ENCODE measurements at regions not wholly inside any gene's neighbourhood (a gene's known extent, or its start where the extent isn't known, plus 50 kb on each side); places are given as distances from the start of the nearest gene placed in this dataset.

DNA sequence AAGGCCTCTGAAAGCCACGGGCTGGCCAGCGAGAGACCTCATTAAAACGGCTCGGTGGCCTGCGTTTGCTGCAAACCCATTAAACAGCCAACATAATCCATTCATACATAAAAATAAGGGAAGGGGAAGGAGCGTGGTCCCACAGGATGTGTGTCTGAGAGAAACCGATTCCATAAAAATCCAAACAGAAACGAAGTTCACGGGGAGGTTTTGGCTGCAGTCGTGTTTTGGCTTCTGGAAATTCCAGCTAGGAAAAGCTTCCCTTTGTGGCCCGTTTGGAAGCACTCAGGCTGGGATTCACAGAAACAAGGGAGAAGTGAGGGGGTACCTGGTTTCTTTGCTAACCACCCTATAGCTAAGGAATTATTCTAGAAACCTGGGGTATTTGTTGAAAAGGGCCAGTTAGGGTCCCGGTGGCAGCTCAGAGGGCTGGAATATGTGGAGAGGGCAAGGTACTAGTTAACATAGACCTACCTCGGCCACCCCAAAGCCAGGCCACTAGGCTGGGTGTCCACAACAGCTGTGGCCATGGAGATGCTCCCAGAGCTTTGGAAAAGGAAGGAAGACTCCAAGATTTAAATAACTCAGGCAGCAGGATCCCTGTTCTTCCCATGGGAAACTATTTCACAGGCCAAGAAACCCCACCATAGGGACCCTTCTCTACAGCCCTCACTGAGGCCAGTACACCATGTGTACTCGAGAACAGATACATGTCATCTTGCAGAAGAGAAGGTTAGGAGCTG lies 166.8 kb downstream of the BCOR start:
- peaks cover 0 to 1% (median 0%) of the 10 kb centered on the region in 4 donors for H3K4me1 ChIP-seq (ENCODE audit: control insufficient read depth in 4 of 4, insufficient read depth in 4 of 4, low read length in 3 of 4)
- TF ChIP-seq EGR1 (IDR thresholded peaks at IDR 0.05; ENCODE audit: low read depth in 2 of 2) (no peak), YY1 (IDR thresholded peaks at IDR 0.05) (no peak), ZBTB33 (IDR thresholded peaks at IDR 0.05) (no peak), FOXA1 (IDR thresholded peaks at IDR 0.05) (no peak), REST (IDR thresholded peaks at IDR 0.05) (no peak), NR2F2 (IDR thresholded peaks at IDR 0.05) (no peak), FOXA2 (IDR thresholded peaks at IDR 0.05) (no peak), HNF4A (conservative IDR thresholded peaks at IDR 0.05) (no peak), GABPA (IDR thresholded peaks at IDR 0.05 in 1 of 2, conservative IDR thresholded peaks at IDR 0.05 in 1 of 2) (no peak), RXRA (IDR thresholded peaks at IDR 0.05) (no peak), SP1 (IDR thresholded peaks at IDR 0.05) (no peak), ATF3 (IDR thresholded peaks at IDR 0.05) (no peak), RAD21 (IDR thresholded peaks at IDR 0.05) (no peak), HNF4G (IDR thresholded peaks at IDR 0.05) (no peak), JUND (IDR thresholded peaks at IDR 0.05) (no peak)
- TF ChIP-seq, protein P1, sequence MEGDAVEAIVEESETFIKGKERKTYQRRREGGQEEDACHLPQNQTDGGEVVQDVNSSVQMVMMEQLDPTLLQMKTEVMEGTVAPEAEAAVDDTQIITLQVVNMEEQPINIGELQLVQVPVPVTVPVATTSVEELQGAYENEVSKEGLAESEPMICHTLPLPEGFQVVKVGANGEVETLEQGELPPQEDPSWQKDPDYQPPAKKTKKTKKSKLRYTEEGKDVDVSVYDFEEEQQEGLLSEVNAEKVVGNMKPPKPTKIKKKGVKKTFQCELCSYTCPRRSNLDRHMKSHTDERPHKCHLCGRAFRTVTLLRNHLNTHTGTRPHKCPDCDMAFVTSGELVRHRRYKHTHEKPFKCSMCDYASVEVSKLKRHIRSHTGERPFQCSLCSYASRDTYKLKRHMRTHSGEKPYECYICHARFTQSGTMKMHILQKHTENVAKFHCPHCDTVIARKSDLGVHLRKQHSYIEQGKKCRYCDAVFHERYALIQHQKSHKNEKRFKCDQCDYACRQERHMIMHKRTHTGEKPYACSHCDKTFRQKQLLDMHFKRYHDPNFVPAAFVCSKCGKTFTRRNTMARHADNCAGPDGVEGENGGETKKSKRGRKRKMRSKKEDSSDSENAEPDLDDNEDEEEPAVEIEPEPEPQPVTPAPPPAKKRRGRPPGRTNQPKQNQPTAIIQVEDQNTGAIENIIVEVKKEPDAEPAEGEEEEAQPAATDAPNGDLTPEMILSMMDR (IDR thresholded peaks at IDR 0.05; ENCODE audit: low read depth, low read length, missing input control): no peak
- TF ChIP-seq, protein P2, sequence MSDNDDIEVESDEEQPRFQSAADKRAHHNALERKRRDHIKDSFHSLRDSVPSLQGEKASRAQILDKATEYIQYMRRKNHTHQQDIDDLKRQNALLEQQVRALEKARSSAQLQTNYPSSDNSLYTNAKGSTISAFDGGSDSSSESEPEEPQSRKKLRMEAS (IDR thresholded peaks at IDR 0.05): no peak
- H3K36me3 ChIP-seq (ENCODE audit: control insufficient read depth in 4 of 4, insufficient read depth in 3 of 4, low read depth in 1 of 4, low read length in 3 of 4): no peaks in the 10 kb centered on the region
- no peak overlapping the region for H3K9ac ChIP-seq (ENCODE audit: low read depth in 1 of 2, low read length in 2 of 2)
- WGBS: 77% methylated on average over 14 of the region's 14 CpGs
- DNase-seq (ENCODE audit: low spot score): no peak
- H3K27ac ChIP-seq (ENCODE audit: low read depth in 1 of 2, low read length in 2 of 2): no peak overlapping the region
- H3K9me3 ChIP-seq (ENCODE audit: control insufficient read depth in 4 of 4, low read length in 3 of 4): no peaks in the 10 kb centered on the region
- no peak overlapping the region for H3K4me3 ChIP-seq (ENCODE audit: low read depth in 1 of 3, low read length in 3 of 3)
- no peaks in the 10 kb centered on the region for H3K27me3 ChIP-seq (ENCODE audit: control insufficient read depth in 4 of 4, insufficient read depth in 4 of 4, low read length in 3 of 4)
